A673 (cell line): ENCODE measurements at regions not wholly inside any gene's neighbourhood (a gene's known extent, or its start where the extent isn't known, plus 50 kb on each side); places are given as distances from the start of the nearest gene placed in this dataset.

Experiments
- EZH2 ChIP-seq: fragments of 200-600 bp; sonication (generic); IDR thresholded peaks from 2 replicates; pipeline ENCODE4 v1.6.1; 2017; ENCODE audit warnings: borderline replicate concordance, low read depth, mild to moderate bottlenecking, mixed read lengths, antibody characterized with exemption, low read length; ENCODE audit not compliant: poor library complexity, severe bottlenecking
- TF ChIP-seq, protein P1 (sequence below): fragments of 300-800, 200-600 bp; sonication (generic); conservative IDR thresholded peaks from 2 replicates; pipeline ENCODE4 v1.5.1; 2017; ENCODE audit warnings: low read depth, mild to moderate bottlenecking, antibody characterized with exemption, low read length, moderate library complexity, mixed read lengths

DNA sequence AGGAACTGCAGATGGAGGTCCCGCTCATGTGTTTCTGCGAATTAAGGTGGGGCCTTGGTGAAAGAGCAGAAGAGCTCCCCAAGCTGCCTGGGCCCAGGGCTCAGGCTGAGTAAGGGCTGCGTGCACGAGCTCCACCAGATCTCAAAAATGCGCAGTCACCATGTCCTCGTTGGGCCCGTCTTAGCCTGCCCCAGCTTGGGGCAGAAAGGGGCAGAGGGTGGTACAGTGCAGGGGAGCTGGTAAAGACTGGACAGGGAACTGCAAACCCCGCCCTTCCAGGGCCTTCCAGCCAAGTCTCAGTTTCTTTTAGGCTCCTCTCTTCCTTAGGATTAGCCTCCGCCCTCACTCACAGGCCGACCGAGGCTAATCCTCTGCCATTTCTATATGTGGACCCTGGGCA is 101.6 kb downstream of the FOXF2 start:
- TF ChIP-seq, protein P1, sequence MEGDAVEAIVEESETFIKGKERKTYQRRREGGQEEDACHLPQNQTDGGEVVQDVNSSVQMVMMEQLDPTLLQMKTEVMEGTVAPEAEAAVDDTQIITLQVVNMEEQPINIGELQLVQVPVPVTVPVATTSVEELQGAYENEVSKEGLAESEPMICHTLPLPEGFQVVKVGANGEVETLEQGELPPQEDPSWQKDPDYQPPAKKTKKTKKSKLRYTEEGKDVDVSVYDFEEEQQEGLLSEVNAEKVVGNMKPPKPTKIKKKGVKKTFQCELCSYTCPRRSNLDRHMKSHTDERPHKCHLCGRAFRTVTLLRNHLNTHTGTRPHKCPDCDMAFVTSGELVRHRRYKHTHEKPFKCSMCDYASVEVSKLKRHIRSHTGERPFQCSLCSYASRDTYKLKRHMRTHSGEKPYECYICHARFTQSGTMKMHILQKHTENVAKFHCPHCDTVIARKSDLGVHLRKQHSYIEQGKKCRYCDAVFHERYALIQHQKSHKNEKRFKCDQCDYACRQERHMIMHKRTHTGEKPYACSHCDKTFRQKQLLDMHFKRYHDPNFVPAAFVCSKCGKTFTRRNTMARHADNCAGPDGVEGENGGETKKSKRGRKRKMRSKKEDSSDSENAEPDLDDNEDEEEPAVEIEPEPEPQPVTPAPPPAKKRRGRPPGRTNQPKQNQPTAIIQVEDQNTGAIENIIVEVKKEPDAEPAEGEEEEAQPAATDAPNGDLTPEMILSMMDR: no peak
- no peak for TF ChIP-seq EZH2
